Hippocampal formation (tissue), 2 donors: ENCODE measurements at regions not wholly inside any gene's neighbourhood (a gene's known extent, or its start where the extent isn't known, plus 50 kb on each side); places are given as distances from the start of the nearest gene placed in this dataset.
A peak's percentile ranks its signal among the peaks of the same experiment; 100 is the strongest.
"Not testable (repeated sequence)": the region's sequence is repeated elsewhere in the genome, so short reads cannot be mapped to it uniquely, and the experiment has no call there.

Source experiments
- DNase-seq, 2 donors: peaks; one replicate each; lab custom pipeline; 2025; lab: John Stamatoyannopoulos, UW

GRCh38 chr16:73122604-73123391 lies 74.9 kb upstream of the ZFHX3 start:
- DNase-seq: peak; percentile 18 to 22

- no peak for DNase-seq
These were observed 68.6 kb upstream of the ZFHX3 start for GRCh38 chr16:73116576-73116975.

- no peak for DNase-seq
These were observed 65.4 kb upstream of the ZFHX3 start for GRCh38 chr16:73113336-73113735.

- no peak for DNase-seq
These were observed 60.5 kb upstream of the ZFHX3 start for GRCh38 chr16:73108195-73108963.

GRCh38 chr16:73107371-73107770 lies 59.4 kb upstream of the ZFHX3 start:
- DNase-seq: no peak

- no peak for DNase-seq
These were observed 58.6 kb upstream of the ZFHX3 start for GRCh38 chr16:73106329-73107034.

GRCh38 chr16:73101568-73101967 lies 53.6 kb upstream of the ZFHX3 start:
- no peak for DNase-seq

- DNase-seq: not testable (repeated sequence)
These were observed 51.7 kb upstream of the ZFHX3 start for GRCh38 chr16:73099601-73100000.
